Tibial nerve (tissue), 3 donors: ENCODE measurements at regions not wholly inside any gene's neighbourhood (a gene's known extent, or its start where the extent isn't known, plus 50 kb on each side); places are given as distances from the start of the nearest gene placed in this dataset.

Experiments
- CTCF ChIP-seq, 5 experiments: fragments of 200-600 bp in 3 of 5; fragments of 450-650 bp in 2 of 5; sonication (generic) in 3 of 5; IDR thresholded peaks; one replicate each; pipeline ENCODE4 v1.5.1; 2016 to 2019; ENCODE audit warnings: antibody characterized with exemption in 5 of 5, mild to moderate bottlenecking in 3 of 5, moderate library complexity in 2 of 5
- POLR2A ChIP-seq, 2 donors: fragments of 450-650 bp; IDR thresholded peaks; one replicate each; pipeline ENCODE4 v1.6.1; 2017; ENCODE audit warnings: antibody characterized with exemption in 2 of 2, mild to moderate bottlenecking in 2 of 2, moderate library complexity in 2 of 2

- TF ChIP-seq POLR2A (IDR thresholded peaks at IDR 0.05) (no peak), CTCF (IDR thresholded peaks at IDR 0.05) (no peak)
Observed at GRCh38 chr2:21270083-21270491, 146.3 kb downstream of the TDRD15 start.
